ENCODE measurements at regions not wholly inside any gene's neighbourhood (a gene's known extent, or its start where the extent isn't known, plus 50 kb on each side); places are given as distances from the start of the nearest gene placed in this dataset.

DNA sequence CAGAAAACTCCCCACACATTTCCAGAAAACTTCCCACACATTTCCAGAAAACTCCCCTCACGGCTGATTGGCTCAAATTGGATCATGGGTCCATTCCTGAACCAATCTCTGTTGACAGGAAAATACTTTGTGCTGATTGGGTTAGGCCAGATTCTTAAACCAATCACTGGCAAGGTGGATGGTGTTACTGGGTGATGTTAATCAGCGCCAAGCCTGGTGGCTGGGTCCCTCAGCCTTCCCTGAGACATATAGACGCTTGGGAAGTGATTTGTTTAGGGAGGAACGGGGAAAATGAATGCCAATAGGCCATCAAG lies 199.4 kb upstream of the UBE2E2 start (continued):
- TF ChIP-seq, protein P1, sequence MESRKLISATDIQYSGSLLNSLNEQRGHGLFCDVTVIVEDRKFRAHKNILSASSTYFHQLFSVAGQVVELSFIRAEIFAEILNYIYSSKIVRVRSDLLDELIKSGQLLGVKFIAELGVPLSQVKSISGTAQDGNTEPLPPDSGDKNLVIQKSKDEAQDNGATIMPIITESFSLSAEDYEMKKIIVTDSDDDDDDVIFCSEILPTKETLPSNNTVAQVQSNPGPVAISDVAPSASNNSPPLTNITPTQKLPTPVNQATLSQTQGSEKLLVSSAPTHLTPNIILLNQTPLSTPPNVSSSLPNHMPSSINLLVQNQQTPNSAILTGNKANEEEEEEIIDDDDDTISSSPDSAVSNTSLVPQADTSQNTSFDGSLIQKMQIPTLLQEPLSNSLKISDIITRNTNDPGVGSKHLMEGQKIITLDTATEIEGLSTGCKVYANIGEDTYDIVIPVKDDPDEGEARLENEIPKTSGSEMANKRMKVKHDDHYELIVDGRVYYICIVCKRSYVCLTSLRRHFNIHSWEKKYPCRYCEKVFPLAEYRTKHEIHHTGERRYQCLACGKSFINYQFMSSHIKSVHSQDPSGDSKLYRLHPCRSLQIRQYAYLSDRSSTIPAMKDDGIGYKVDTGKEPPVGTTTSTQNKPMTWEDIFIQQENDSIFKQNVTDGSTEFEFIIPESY (IDR thresholded peaks at IDR 0.05; ENCODE audit: extremely low read depth, insufficient replicate concordance, low read length): no peak
- no peak for TF ChIP-seq POLR2A (IDR thresholded peaks at IDR 0.05; ENCODE audit: borderline replicate concordance, extremely low read depth, insufficient read depth, insufficient read length)

GRCh38 chr3:23004971-23005370 lies 198.2 kb upstream of the UBE2E2 start:
- H3K4me2 ChIP-seq (ENCODE audit: low read length): peak overlapping the region; percentile 50
- no peak overlapping the region for H3K9ac ChIP-seq (ENCODE audit: low read length)
- peaks cover 0 to 14% of the 10 kb centered on the region in 2 experiments; a peak in 2 of 4 replicates for H3K4me1 ChIP-seq (ENCODE audit: control insufficient read depth in 1 of 2, insufficient read depth in 2 of 2, low read length in 2 of 2)
- H3K27me3 ChIP-seq (ENCODE audit: insufficient read depth, low read length): no peaks in the 10 kb centered on the region
- no peaks in the 10 kb centered on the region for H3K79me2 ChIP-seq (ENCODE audit: insufficient read depth, low read length)
- no peak overlapping the region for H3K27ac ChIP-seq (ENCODE audit: low read depth, low read length)
- no TSS peak for BruUV-seq (replicated peaks)
- H2AFZ ChIP-seq (ENCODE audit: low read depth, low read length, poor library complexity, severe bottlenecking): no peak overlapping the region
- no peaks in the 10 kb centered on the region for H4K20me1 ChIP-seq (ENCODE audit: insufficient read depth)
- RAD21 ChIA-PET (ENCODE audit: low non-redundant PET in 1 of 2, low total read pairs in 2 of 2, uncharacterized antibody in 2 of 2, unreplicated experiment in 2 of 2): no interaction called here
- TF ChIP-seq, protein P2, sequence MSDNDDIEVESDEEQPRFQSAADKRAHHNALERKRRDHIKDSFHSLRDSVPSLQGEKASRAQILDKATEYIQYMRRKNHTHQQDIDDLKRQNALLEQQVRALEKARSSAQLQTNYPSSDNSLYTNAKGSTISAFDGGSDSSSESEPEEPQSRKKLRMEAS (IDR thresholded peaks at IDR 0.05): no peak
- peak; percentile 16; the same call in 1 of the 2 replicates for TF ChIP-seq CEBPB (IDR thresholded peaks at IDR 0.05; ENCODE audit: low read depth)
- TF ChIP-seq ZNF274 (IDR thresholded peaks at IDR 0.05; ENCODE audit: low read depth, low read length): no peak
- no peak for TF ChIP-seq POLR2A (IDR thresholded peaks at IDR 0.05; ENCODE audit: borderline replicate concordance, extremely low read depth, insufficient read depth, insufficient read length)
- TF ChIP-seq, protein P1 (IDR thresholded peaks at IDR 0.05; ENCODE audit: extremely low read depth, insufficient replicate concordance, low read length): no peak
- TF ChIP-seq FOSL1 (IDR thresholded peaks at IDR 0.05; ENCODE audit: low read depth): peak; percentile 39; the same call in 1 of the 2 replicates
- TF ChIP-seq, protein P3, sequence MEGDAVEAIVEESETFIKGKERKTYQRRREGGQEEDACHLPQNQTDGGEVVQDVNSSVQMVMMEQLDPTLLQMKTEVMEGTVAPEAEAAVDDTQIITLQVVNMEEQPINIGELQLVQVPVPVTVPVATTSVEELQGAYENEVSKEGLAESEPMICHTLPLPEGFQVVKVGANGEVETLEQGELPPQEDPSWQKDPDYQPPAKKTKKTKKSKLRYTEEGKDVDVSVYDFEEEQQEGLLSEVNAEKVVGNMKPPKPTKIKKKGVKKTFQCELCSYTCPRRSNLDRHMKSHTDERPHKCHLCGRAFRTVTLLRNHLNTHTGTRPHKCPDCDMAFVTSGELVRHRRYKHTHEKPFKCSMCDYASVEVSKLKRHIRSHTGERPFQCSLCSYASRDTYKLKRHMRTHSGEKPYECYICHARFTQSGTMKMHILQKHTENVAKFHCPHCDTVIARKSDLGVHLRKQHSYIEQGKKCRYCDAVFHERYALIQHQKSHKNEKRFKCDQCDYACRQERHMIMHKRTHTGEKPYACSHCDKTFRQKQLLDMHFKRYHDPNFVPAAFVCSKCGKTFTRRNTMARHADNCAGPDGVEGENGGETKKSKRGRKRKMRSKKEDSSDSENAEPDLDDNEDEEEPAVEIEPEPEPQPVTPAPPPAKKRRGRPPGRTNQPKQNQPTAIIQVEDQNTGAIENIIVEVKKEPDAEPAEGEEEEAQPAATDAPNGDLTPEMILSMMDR (IDR thresholded peaks at IDR 0.05 in 2 of 3, conservative IDR thresholded peaks at IDR 0.05 in 1 of 3; ENCODE audit: borderline replicate concordance in 1 of 3, insufficient read depth in 1 of 3, low read depth in 2 of 3, low read length in 2 of 3): no peak
- peak; percentile 30; the same call in 1 of the 2 replicates for TF ChIP-seq JUND (IDR thresholded peaks at IDR 0.05)
- TF ChIP-seq SP1 (IDR thresholded peaks at IDR 0.05; ENCODE audit: low read depth): peak; percentile 47
- no peak for TF ChIP-seq SRF (IDR thresholded peaks at IDR 0.05; ENCODE audit: low read depth)
- intact Hi-C loops (cut with micrococcal nuclease): no loop called here
- no peaks in the 10 kb centered on the region for H3K36me3 ChIP-seq (ENCODE audit: control insufficient read depth in 1 of 2, insufficient read depth in 2 of 2, low read length in 2 of 2)
- H3K9me3 ChIP-seq (ENCODE audit: control insufficient read depth in 1 of 2, insufficient read depth in 1 of 2, low read depth in 1 of 2, low read length in 2 of 2): no peaks in the 10 kb centered on the region
- POLR2A ChIA-PET: no interaction called here
- peak; percentile 72 for ATAC-seq
- no peaks in the 10 kb centered on the region for H3K9me2 ChIP-seq (ENCODE audit: insufficient read depth)
- no peak overlapping the region for H3K4me3 ChIP-seq (replicated peaks in 1 of 2; ENCODE audit: low read depth in 1 of 2, low read length in 2 of 2)
- CTCF ChIA-PET: no interaction called here
- DNase-seq (ENCODE audit: low read depth, low spot score): no peak
